Activated CD4-positive, alpha-beta T cell treated with anti-CD3 and anti-CD28 coated beads, Interleukin-2, amount 10 ng/mL, durations not matched to agents 24 days and 14 days (primary cell): ENCODE measurements at regions not wholly inside any gene's neighbourhood (a gene's known extent, or its start where the extent isn't known, plus 50 kb on each side); places are given as distances from the start of the nearest gene placed in this dataset.
A peak's percentile ranks its signal among the peaks of the same experiment; 100 is the strongest.

Experiments used
- DNase-seq: peaks from one replicate; pipeline ENCODE4 v3.0.0; 2022
- H3K27ac Mint-ChIP-seq: one replicate; pipeline ENCODE4 v1.8.0; 2022; ENCODE audit warnings: mild to moderate bottlenecking, mixed read lengths
- H3K27me3 Mint-ChIP-seq: one replicate; pipeline ENCODE4 v1.8.0; 2022; ENCODE audit warnings: mixed read lengths
- H3K36me3 Mint-ChIP-seq: one replicate; pipeline ENCODE4 v1.8.0; 2022; ENCODE audit warnings: low read depth, mild to moderate bottlenecking, mixed read lengths
- H3K4me1 Mint-ChIP-seq: one replicate; pipeline ENCODE4 v1.8.0; 2021; ENCODE audit warnings: mixed read lengths
- H3K4me3 Mint-ChIP-seq: one replicate; pipeline ENCODE4 v1.8.0; 2022; ENCODE audit warnings: mild to moderate bottlenecking, moderate library complexity, mixed read lengths
- H3K9me3 Mint-ChIP-seq: one replicate; pipeline ENCODE4 v1.8.0; 2021; ENCODE audit warnings: mixed read lengths
- intact Hi-C: fragments of 100-400 bp; cut with micrococcal nuclease; formaldehyde crosslinking; loops from one replicate; pipeline ENCODE4 v1.15.1; 2023

DNA sequence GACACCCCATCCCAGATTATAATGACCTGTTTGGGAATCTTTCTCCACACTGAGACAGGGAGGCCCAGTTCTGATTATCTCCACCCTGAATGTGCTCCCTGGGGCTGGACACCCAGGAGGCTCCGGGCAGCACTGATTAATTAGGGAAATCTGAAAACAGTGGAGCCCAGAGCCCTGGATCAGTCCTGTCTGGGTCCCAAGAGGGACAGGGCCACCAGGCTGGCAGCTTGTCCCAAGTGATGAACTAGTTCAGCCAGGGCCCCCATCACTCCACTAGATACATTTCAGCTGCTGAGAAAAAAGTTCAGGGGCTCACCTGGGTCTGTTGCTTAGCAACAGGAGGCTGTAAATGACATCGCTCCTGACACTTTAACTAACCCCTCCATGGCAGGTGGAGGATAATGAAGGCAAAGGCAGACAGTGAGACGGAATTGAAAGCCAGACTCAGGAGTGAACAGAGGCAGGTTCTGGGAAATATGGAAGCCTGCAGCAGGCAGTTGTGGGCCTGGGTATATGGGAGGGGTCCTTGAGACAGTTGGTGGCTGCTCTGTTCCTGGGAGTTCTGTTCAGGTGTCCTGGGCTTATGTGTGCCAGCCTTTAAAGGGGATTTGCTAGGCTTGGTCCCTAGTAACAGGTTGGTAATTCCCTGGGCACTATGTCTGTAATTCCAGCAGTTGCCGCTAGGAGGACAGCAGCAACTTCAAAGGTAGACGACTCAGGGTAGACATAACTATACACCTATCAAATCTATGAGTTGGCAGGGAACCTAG is 78.3 kb upstream of the CTNNBL1 start:
- Mint-ChIP-seq H3K27ac (no peak overlapping the region), H3K9me3 (no peaks in the 10 kb centered on the region), H3K27me3 (peaks cover 15% of the 10 kb centered on the region), H3K36me3 (no peaks in the 10 kb centered on the region), H3K4me3 (no peak overlapping the region), H3K4me1 (no peaks in the 10 kb centered on the region)
- DNase-seq = peak; percentile 89
- intact Hi-C loops = no loop called here

DNA sequence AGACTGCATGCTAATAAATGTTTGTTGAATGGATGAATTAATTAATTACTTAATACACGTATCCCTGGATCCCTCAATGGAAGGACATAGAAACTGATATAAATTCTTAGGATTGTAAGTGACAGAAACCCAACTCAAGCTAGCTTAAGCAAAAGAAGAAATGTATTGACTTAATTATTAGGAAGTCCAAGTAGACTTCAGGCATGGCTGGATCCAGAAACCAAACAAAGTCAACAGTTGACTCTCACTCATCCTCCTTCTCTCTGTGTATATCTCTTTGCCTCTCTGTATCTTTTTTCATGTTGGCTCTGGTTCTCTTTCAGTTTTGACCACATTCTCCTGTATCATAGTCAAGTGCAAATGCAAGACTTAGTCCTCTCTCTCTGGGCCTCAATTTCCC is 82.0 kb upstream of the CTNNBL1 start:
- Mint-ChIP-seq H3K9me3 (no peaks in the 10 kb centered on the region), H3K27ac (no peak overlapping the region), H3K27me3 (no peaks in the 10 kb centered on the region), H3K36me3 (no peaks in the 10 kb centered on the region), H3K4me3 (no peak overlapping the region), H3K4me1 (no peaks in the 10 kb centered on the region)
- DNase-seq = no peak
- intact Hi-C loops = no loop called here

- Mint-ChIP-seq H3K4me1 (no peaks in the 10 kb centered on the region), H3K4me3 (no peak overlapping the region), H3K27me3 (no peaks in the 10 kb centered on the region), H3K27ac (no peak overlapping the region), H3K36me3 (no peaks in the 10 kb centered on the region), H3K9me3 (no peaks in the 10 kb centered on the region)
- DNase-seq = no peak
- intact Hi-C loops = no loop called here
Measured at GRCh38 chr20:37611346-37611745, 82.5 kb upstream of the CTNNBL1 start.

DNA sequence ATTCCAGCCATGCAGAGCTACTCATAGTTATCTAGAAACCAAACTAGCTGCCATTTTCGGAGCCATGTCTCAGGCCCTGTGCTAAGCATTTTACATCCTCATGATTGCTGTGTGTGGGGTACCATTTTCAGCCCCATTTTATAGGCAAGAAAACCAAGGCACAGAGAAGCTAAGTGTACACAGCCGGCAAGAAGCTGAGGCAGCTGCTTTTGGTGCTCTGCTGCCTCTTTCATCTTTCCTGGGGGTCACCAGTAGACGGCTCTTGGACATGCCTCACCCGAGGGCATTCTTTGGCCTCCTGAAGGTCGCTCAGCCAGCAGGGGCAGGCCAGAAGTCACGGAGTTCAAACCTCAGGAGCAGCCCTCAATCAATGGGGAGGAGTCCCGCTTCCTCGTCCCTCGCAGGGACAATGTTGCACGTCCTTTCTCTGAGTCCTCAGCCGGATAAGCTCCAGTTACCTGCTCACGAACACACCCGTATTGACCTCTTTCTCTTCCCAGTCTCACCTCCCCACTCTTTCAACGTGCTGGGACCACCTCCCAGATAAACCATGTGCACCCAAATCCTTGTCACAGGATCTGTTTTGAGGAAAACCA is 82.6 kb upstream of the BLCAP start:
- H3K27ac Mint-ChIP-seq = no peak overlapping the region
- intact Hi-C loops = no loop called here
- no peaks in the 10 kb centered on the region for H3K36me3 Mint-ChIP-seq
- no peaks in the 10 kb centered on the region for H3K4me1 Mint-ChIP-seq
- no peaks in the 10 kb centered on the region for H3K9me3 Mint-ChIP-seq
- no peak for DNase-seq
- H3K27me3 Mint-ChIP-seq = no peaks in the 10 kb centered on the region
- no peak overlapping the region for H3K4me3 Mint-ChIP-seq

- H3K4me1 Mint-ChIP-seq = no peaks in the 10 kb centered on the region
- H3K27ac Mint-ChIP-seq = no peak overlapping the region
- intact Hi-C loops = no loop called here
- H3K36me3 Mint-ChIP-seq = no peaks in the 10 kb centered on the region
- no peak for DNase-seq
- H3K4me3 Mint-ChIP-seq = no peak overlapping the region
- H3K27me3 Mint-ChIP-seq = peaks cover 17% of the 10 kb centered on the region
- H3K9me3 Mint-ChIP-seq = no peaks in the 10 kb centered on the region
Measured at GRCh38 chr20:37602634-37603033, 75.0 kb upstream of the BLCAP start.

GRCh38 chr20:37600486-37600885 is 72.8 kb upstream of the BLCAP start:
- Mint-ChIP-seq H3K27ac (no peak overlapping the region), H3K4me3 (no peak overlapping the region), H3K27me3 (peaks cover 17% of the 10 kb centered on the region), H3K36me3 (no peaks in the 10 kb centered on the region), H3K4me1 (no peaks in the 10 kb centered on the region), H3K9me3 (no peaks in the 10 kb centered on the region)
- DNase-seq = no peak
- intact Hi-C loops = no loop called here

DNA sequence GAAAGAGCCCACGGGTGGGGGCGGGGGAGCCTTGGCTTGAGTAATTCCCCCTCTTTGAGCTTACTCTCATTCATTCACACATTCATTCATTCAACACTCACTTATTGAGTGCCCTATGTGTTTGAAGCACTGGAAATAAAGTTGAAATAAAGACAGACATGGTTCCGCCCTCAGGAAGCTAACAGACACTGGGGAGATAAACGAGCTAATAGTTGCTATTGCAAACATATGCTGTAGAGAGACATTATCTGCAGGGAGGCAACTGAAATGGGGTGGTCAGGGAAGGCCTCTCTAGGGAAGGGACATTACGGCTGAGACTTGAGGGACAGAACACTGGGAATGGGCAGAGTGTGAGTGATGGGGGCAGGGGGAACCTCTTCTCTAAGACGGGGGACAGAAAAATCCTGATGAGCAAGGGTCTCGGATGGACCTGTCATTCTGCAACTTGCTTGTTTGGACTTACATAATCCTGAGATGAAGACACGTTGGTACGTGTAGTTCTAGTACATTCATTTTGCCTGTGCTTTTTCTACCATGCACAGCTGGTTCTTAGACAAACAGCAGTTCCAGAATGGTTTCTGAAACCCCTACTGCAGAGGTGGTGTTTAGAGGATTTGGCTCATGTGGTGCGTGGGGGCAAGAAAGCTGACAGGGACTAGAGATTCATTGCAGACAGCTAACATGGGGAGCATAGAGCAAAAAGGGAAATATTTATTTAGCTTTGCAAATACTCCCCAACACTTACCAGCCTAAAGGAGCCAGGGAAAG is 71.1 kb upstream of the BLCAP start:
- peaks cover 14% of the 10 kb centered on the region for H3K27me3 Mint-ChIP-seq
- H3K27ac Mint-ChIP-seq = no peak overlapping the region
- no peaks in the 10 kb centered on the region for H3K9me3 Mint-ChIP-seq
- no peak for DNase-seq
- H3K36me3 Mint-ChIP-seq = no peaks in the 10 kb centered on the region
- intact Hi-C loops = no loop called here
- no peak overlapping the region for H3K4me3 Mint-ChIP-seq
- H3K4me1 Mint-ChIP-seq = no peaks in the 10 kb centered on the region

DNA sequence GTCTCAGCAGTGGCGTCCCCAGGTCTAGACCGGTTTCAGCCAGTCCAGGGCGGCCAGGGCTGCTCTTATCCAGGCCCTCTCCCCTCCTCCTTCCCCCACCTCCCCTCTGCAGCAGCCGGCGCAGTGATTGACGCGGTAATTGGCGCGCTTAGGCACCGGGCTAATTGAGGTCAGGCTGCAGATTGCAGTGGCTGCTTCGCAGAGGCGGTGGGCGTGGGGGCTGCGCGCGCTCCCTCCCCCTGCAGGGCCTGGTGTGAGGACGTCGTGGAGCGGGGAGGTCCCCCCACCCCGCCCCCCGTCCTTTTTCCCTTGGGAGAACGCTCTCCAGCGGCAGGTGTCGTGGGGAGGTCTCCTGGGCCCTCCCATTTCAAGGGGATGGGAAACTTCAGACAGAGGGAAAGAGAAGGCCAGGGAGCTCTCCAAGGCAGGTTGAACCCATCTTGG is 70.4 kb upstream of the BLCAP start:
- H3K27me3 Mint-ChIP-seq = peaks cover 14% of the 10 kb centered on the region
- DNase-seq = no peak
- H3K4me1 Mint-ChIP-seq = no peaks in the 10 kb centered on the region
- H3K4me3 Mint-ChIP-seq = no peak overlapping the region
- H3K36me3 Mint-ChIP-seq = no peaks in the 10 kb centered on the region
- no peaks in the 10 kb centered on the region for H3K9me3 Mint-ChIP-seq
- intact Hi-C loops = no loop called here
- no peak overlapping the region for H3K27ac Mint-ChIP-seq

- Mint-ChIP-seq H3K27ac (no peak overlapping the region), H3K4me3 (no peak overlapping the region), H3K36me3 (no peaks in the 10 kb centered on the region), H3K27me3 (peaks cover 14% of the 10 kb centered on the region), H3K4me1 (no peaks in the 10 kb centered on the region), H3K9me3 (no peaks in the 10 kb centered on the region)
- DNase-seq = no peak
- intact Hi-C loops = no loop called here
Measured at GRCh38 chr20:37596890-37597536, 69.3 kb upstream of the BLCAP start.

DNA sequence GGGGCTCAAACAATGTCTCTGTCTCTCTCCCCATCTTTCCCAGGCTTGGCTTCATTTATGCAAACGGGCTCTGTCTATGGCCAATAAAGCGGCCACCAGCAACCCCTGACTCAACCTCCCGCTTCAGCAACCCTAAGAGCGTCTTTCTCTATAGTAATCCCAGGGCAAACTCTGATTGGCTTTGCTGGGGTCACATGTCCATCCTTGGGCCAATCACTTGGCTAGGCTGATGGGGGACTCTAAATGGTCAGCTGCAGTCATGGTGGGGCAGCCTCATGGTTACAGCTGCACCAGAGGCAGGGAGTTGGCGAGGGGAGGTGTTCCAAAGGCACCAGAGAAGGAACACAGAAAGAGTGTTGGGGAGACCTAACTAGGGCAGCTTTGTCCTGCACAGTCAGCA is 68.5 kb upstream of the BLCAP start:
- no peaks in the 10 kb centered on the region for H3K4me1 Mint-ChIP-seq
- no peak overlapping the region for H3K27ac Mint-ChIP-seq
- intact Hi-C loops = no loop called here
- H3K36me3 Mint-ChIP-seq = no peaks in the 10 kb centered on the region
- no peak for DNase-seq
- no peak overlapping the region for H3K4me3 Mint-ChIP-seq
- H3K27me3 Mint-ChIP-seq = peaks cover 16% of the 10 kb centered on the region
- no peaks in the 10 kb centered on the region for H3K9me3 Mint-ChIP-seq

DNA sequence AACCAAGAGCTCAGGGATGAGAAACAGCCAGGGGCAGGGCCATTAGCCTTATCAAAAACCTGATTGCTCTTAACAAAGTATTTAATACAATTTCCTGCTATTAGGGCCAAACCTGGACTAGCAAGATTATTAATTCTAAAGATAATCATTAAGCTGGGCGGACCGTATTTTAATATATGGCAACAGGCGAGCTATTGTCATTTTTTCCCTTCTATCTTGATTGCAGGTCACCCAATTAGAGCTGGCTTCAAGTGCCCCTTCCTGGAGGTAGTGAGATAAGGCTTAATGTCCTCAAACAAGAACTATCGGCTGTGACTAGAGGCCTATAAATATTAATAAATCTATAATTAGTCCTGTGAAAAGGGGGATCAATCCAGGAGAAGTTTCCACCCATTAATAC is 66.0 kb upstream of the BLCAP start:
- Mint-ChIP-seq H3K4me1 (no peaks in the 10 kb centered on the region), H3K27ac (no peak overlapping the region), H3K27me3 (peaks cover 6% of the 10 kb centered on the region), H3K9me3 (no peaks in the 10 kb centered on the region), H3K36me3 (no peaks in the 10 kb centered on the region), H3K4me3 (no peak overlapping the region)
- no peak for DNase-seq
- intact Hi-C loops = no loop called here

DNA sequence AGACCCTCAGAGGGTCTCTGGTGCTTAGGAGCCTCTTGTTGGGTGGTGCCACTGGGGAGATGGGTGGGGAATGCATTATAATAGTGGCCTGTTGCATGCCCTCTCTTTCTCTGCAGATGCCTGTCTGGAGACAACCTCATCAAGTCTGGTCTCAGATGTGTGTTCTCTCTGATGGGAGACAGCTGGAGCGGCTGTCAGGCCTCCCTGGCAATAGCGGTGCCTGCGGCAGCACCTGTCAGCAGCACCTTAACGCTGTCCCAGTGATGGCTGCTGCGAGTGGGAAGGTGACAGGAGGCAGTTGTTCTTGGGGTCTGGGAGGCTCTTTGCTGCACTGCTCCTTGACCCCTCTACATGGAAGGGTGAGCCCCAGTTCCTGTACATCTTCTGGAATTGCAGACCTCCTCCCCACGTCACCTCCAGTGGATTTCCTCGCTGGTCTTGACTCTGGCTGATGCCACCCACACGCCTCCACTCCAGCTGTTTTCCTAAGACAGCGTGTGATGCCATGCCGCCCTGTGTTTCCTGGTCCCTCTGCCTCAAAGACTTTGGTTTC is 63.3 kb upstream of the BLCAP start:
- intact Hi-C loops = no loop called here
- DNase-seq = no peak
- Mint-ChIP-seq H3K27me3 (peaks cover 9% of the 10 kb centered on the region), H3K9me3 (no peaks in the 10 kb centered on the region), H3K27ac (no peak overlapping the region), H3K36me3 (no peaks in the 10 kb centered on the region), H3K4me1 (no peaks in the 10 kb centered on the region), H3K4me3 (no peak overlapping the region)

DNA sequence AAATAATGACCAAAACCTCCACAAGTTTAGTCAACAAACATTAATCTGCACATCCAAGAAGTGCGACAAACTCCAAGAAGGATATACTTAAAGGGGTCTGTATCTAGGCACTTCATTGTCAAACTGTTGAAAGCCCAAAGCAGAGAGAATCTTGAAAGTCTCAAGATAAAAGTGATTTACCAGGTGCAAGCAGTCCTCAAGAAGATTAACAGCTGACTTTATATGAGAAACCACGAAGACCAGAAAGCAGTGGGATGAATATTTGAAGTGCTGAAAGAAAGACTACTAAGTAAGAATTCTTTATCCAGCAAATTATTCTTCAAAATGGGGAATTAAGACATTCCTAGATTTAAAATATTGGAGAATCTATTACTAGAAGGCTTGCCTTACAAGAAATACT is 58.4 kb upstream of the BLCAP start:
- Mint-ChIP-seq H3K27me3 (peaks cover 17% of the 10 kb centered on the region), H3K9me3 (no peaks in the 10 kb centered on the region), H3K4me3 (no peak overlapping the region), H3K36me3 (no peaks in the 10 kb centered on the region), H3K4me1 (no peaks in the 10 kb centered on the region), H3K27ac (no peak overlapping the region)
- DNase-seq = no peak
- intact Hi-C loops = no loop called here
